Neural progenitor cell (in vitro differentiated cells): ENCODE measurements at regions not wholly inside any gene's neighbourhood (a gene's known extent, or its start where the extent isn't known, plus 50 kb on each side); places are given as distances from the start of the nearest gene placed in this dataset.

Experiments used
- DNase-seq: peaks from one replicate; pipeline ENCODE4 v3.0.0-alpha.2; 2016; ENCODE audit warnings: low spot score
- H2AFZ ChIP-seq: fragments of 200-600 bp; sonication (generic); replicated peaks from 2 replicates; pipeline ENCODE4 v1.6.1; 2016; ENCODE audit warnings: antibody characterized with exemption
- H3F3A ChIP-seq: fragments of 200-600 bp; sonication (generic); 2 replicates; pipeline ENCODE4 v1.6.1; 2016; ENCODE audit warnings: antibody characterized with exemption, low read depth
- H3K27ac ChIP-seq: fragments of 200-600 bp; sonication (generic); 2 replicates; pipeline ENCODE4 v1.5.1; 2016; ENCODE audit warnings: mild to moderate bottlenecking
- H3K27me3 ChIP-seq: fragments of 200-600 bp; sonication (generic); 2 replicates; pipeline ENCODE4 v1.6.1; 2016; ENCODE audit warnings: mild to moderate bottlenecking, moderate library complexity
- H3K36me3 ChIP-seq: fragments of 200-600 bp; sonication (generic); 2 replicates; pipeline ENCODE4 v1.5.1; 2016
- H3K4me1 ChIP-seq: fragments of 200-600 bp; sonication (generic); 2 replicates; pipeline ENCODE4 v1.6.1; 2016; ENCODE audit warnings: mixed run types
- H3K4me2 ChIP-seq: fragments of 200-600 bp; sonication (generic); 2 replicates; pipeline ENCODE4 v1.6.1; 2016
- H3K4me3 ChIP-seq: fragments of 200-600 bp; sonication (generic); 2 replicates; pipeline ENCODE4 v1.5.1; 2016
- H3K79me2 ChIP-seq: fragments of 200-600 bp; sonication (generic); 2 replicates; pipeline ENCODE4 v1.6.1; 2016; ENCODE audit warnings: low read depth
- H3K9ac ChIP-seq: fragments of 200-600 bp; sonication (generic); 2 replicates; pipeline ENCODE4 v1.6.1; 2016
- H3K9me3 ChIP-seq: fragments of 200-600 bp; sonication (generic); 2 replicates; pipeline ENCODE4 v1.5.1; 2016; ENCODE audit warnings: low read depth
- H4K20me1 ChIP-seq: fragments of 200-600 bp; sonication (generic); 2 replicates; pipeline ENCODE4 v1.6.1; 2016; ENCODE audit warnings: low read depth
- H3K27ac Mint-ChIP-seq: 3 replicates; pipeline ENCODE4 v1.8.0; 2021; ENCODE audit warnings: mixed read lengths
- H3K27me3 Mint-ChIP-seq: 2 replicates; pipeline ENCODE4 v1.8.0; 2022; ENCODE audit warnings: low read depth, mild to moderate bottlenecking, inconsistent platforms, moderate library complexity, mixed read lengths; ENCODE audit not compliant: insufficient read depth
- H3K36me3 Mint-ChIP-seq: 3 replicates; pipeline ENCODE4 v1.8.0; 2021; ENCODE audit warnings: mixed read lengths
- H3K4me1 Mint-ChIP-seq: 3 replicates; pipeline ENCODE4 v1.8.0; 2021; ENCODE audit warnings: mixed read lengths
- H3K4me3 Mint-ChIP-seq: 3 replicates; pipeline ENCODE4 v1.8.0; 2021; ENCODE audit warnings: mild to moderate bottlenecking, moderate library complexity, mixed read lengths
- H3K9me3 Mint-ChIP-seq: 3 replicates; pipeline ENCODE4 v1.8.0; 2020; ENCODE audit warnings: mixed read lengths
- CTCF ChIP-seq: fragments of 200-600 bp; sonication (generic); IDR thresholded peaks from 2 replicates; pipeline ENCODE4 v1.5.1; 2017; ENCODE audit warnings: antibody characterized with exemption, mild to moderate bottlenecking
- EZH2 ChIP-seq: fragments of 200-600 bp; sonication (generic); IDR thresholded peaks from 2 replicates; pipeline ENCODE4 v1.6.1; 2017; ENCODE audit warnings: antibody characterized with exemption, mild to moderate bottlenecking, moderate library complexity
- EZH2phosphoT487 ChIP-seq: fragments of 200-600 bp; sonication (generic); IDR thresholded peaks from 2 replicates; pipeline ENCODE4 v1.6.1; 2017; ENCODE audit warnings: antibody characterized with exemption

GRCh38 chr2:16046649-16047048 lies 106.3 kb downstream of the MYCN start:
- Mint-ChIP-seq H3K36me3 (no peaks in the 10 kb centered on the region), H3K27me3 (peaks cover 9% of the 10 kb centered on the region), H3K4me3 (no peak overlapping the region), H3K4me1 (peaks cover 18% of the 10 kb centered on the region), H3K9me3 (peaks cover 14% of the 10 kb centered on the region), H3K27ac (no peak overlapping the region)
- TF ChIP-seq EZH2 (no peak), CTCF (no peak), EZH2phosphoT487 (no peak)
- Histone ChIP-seq H2AFZ (no peak overlapping the region), H3F3A (no peaks in the 10 kb centered on the region), H3K27me3 (no peaks in the 10 kb centered on the region), H3K27ac (no peak overlapping the region), H3K4me2 (no peak overlapping the region), H4K20me1 (no peaks in the 10 kb centered on the region), H3K4me1 (peaks cover 11% of the 10 kb centered on the region), H3K4me3 (no peak overlapping the region), H3K79me2 (no peaks in the 10 kb centered on the region), H3K9me3 (no peaks in the 10 kb centered on the region), H3K36me3 (no peaks in the 10 kb centered on the region), H3K9ac (no peak overlapping the region)
- DNase-seq = no peak

- DNase-seq = no peak
- no peak overlapping the region for H3K4me3 ChIP-seq
- no peaks in the 10 kb centered on the region for H3K36me3 Mint-ChIP-seq
- H3K27ac Mint-ChIP-seq = no peak overlapping the region
- H3K4me1 ChIP-seq = peaks cover 6% of the 10 kb centered on the region
- H3K4me3 Mint-ChIP-seq = no peak overlapping the region
- H3K27me3 ChIP-seq = no peaks in the 10 kb centered on the region
- H3K36me3 ChIP-seq = no peaks in the 10 kb centered on the region
- no peak overlapping the region for H3K27ac ChIP-seq
- H3K4me2 ChIP-seq = no peak overlapping the region
- TF ChIP-seq EZH2phosphoT487 (no peak), EZH2 (no peak), CTCF (no peak)
- H3K9me3 ChIP-seq = no peaks in the 10 kb centered on the region
- H3K9me3 Mint-ChIP-seq = peaks cover 14% of the 10 kb centered on the region
- H3K9ac ChIP-seq = no peak overlapping the region
- no peak overlapping the region for H2AFZ ChIP-seq
- H3K4me1 Mint-ChIP-seq = peaks cover 12% of the 10 kb centered on the region
- H3K27me3 Mint-ChIP-seq = peaks cover 16% of the 10 kb centered on the region
- no peaks in the 10 kb centered on the region for H3F3A ChIP-seq
- no peaks in the 10 kb centered on the region for H3K79me2 ChIP-seq
- no peaks in the 10 kb centered on the region for H4K20me1 ChIP-seq
Observed at GRCh38 chr2:16045653-16046352, 105.5 kb downstream of the MYCN start.

GRCh38 chr2:16044946-16045456 lies 104.7 kb downstream of the MYCN start:
- H3K79me2 ChIP-seq = no peaks in the 10 kb centered on the region
- H3K4me2 ChIP-seq = no peak overlapping the region
- no peaks in the 10 kb centered on the region for H3K4me1 ChIP-seq
- H3K27me3 Mint-ChIP-seq = peaks cover 16% of the 10 kb centered on the region
- no peaks in the 10 kb centered on the region for H4K20me1 ChIP-seq
- no peaks in the 10 kb centered on the region for H3K36me3 ChIP-seq
- no peaks in the 10 kb centered on the region for H3K27me3 ChIP-seq
- no peak overlapping the region for H3K4me3 ChIP-seq
- no peak for TF ChIP-seq EZH2
- no peak for TF ChIP-seq CTCF
- TF ChIP-seq EZH2phosphoT487 = no peak
- no peak overlapping the region for H2AFZ ChIP-seq
- no peaks in the 10 kb centered on the region for H3K9me3 ChIP-seq
- peaks cover 14% of the 10 kb centered on the region for H3K9me3 Mint-ChIP-seq
- no peaks in the 10 kb centered on the region for H3K36me3 Mint-ChIP-seq
- no peak for DNase-seq
- peaks cover 10% of the 10 kb centered on the region for H3K4me1 Mint-ChIP-seq
- no peak overlapping the region for H3K9ac ChIP-seq
- no peaks in the 10 kb centered on the region for H3F3A ChIP-seq
- no peak overlapping the region for H3K4me3 Mint-ChIP-seq
- H3K27ac ChIP-seq = no peak overlapping the region
- no peak overlapping the region for H3K27ac Mint-ChIP-seq
